ENCODE measurements at regions not wholly inside any gene's neighbourhood (a gene's known extent, or its start where the extent isn't known, plus 50 kb on each side); places are given as distances from the start of the nearest gene placed in this dataset.
"Not testable (repeated sequence)": the region's sequence is repeated elsewhere in the genome, so short reads cannot be mapped to it uniquely, and the experiment has no call there.

- 87 to 100% methylated on average over 2 of the region's 3 CpGs for WGBS, 2 experiments (ENCODE audit: insufficient coverage in 2 of 2)
- H3K36me3 ChIP-seq (ENCODE audit: control insufficient read depth, insufficient read depth, low read length): no peaks in the 10 kb centered on the region
- H3K4me1 ChIP-seq (ENCODE audit: control insufficient read depth, insufficient read depth, low read length, poor library complexity, severe bottlenecking): no peaks in the 10 kb centered on the region
- no peaks in the 10 kb centered on the region for H3K9me3 ChIP-seq (ENCODE audit: control insufficient read depth, low read length)
- no peak overlapping the region for H3K4me3 ChIP-seq (ENCODE audit: extremely low read depth, insufficient read depth, low read length, poor library complexity, severe bottlenecking)
- H3K27ac ChIP-seq (ENCODE audit: low read depth, low read length, severe bottlenecking): no peak overlapping the region
Measured at GRCh38 chr1:90864681-90865080, 147.6 kb upstream of the BARHL2 start.

- Histone ChIP-seq H3K4me1 (ENCODE audit: control insufficient read depth, insufficient read depth, low read length, poor library complexity, severe bottlenecking) (no peaks in the 10 kb centered on the region), H3K27ac (ENCODE audit: low read depth, low read length, severe bottlenecking) (no peak overlapping the region), H3K36me3 (ENCODE audit: control insufficient read depth, insufficient read depth, low read length) (no peaks in the 10 kb centered on the region), H3K9me3 (ENCODE audit: control insufficient read depth, low read length) (no peaks in the 10 kb centered on the region), H3K4me3 (ENCODE audit: extremely low read depth, insufficient read depth, low read length, poor library complexity, severe bottlenecking) (no peak overlapping the region)
- WGBS, 2 experiments (ENCODE audit: insufficient coverage in 2 of 2): 93 to 100% methylated on average over 1 to 2 of the region's 3 CpGs
Measured at GRCh38 chr1:90862782-90863181, 145.7 kb upstream of the BARHL2 start.

DNA sequence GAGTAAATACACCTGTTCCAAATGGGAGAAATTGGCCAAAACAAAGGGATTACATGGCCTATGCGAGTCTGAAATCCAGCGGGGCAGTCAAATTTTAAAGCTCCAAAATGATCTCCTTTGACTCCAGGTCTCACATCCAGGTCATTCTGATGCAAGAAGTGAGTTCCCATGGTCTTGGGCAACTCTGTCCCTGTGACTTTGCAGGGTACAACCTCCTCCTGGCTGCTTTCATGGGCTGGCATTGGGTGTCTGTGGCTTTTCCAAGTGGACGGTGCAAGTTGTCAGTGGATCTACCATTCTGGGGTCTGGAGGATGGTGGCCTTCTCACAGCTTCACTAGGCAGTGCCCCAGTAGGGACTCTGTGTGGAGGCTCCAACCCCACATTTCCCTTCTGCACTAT lies 144.3 kb upstream of the BARHL2 start:
- WGBS, 2 experiments (ENCODE audit: insufficient coverage in 2 of 2): 94 to 100% methylated on average over 3 of the region's 3 CpGs
- H3K27ac ChIP-seq (ENCODE audit: low read depth, low read length, severe bottlenecking); H3K4me1 ChIP-seq (ENCODE audit: control insufficient read depth, insufficient read depth, low read length, poor library complexity, severe bottlenecking); H3K4me3 ChIP-seq (ENCODE audit: extremely low read depth, insufficient read depth, low read length, poor library complexity, severe bottlenecking); H3K36me3 ChIP-seq (ENCODE audit: control insufficient read depth, insufficient read depth, low read length); H3K9me3 ChIP-seq (ENCODE audit: control insufficient read depth, low read length): not testable (repeated sequence)

DNA sequence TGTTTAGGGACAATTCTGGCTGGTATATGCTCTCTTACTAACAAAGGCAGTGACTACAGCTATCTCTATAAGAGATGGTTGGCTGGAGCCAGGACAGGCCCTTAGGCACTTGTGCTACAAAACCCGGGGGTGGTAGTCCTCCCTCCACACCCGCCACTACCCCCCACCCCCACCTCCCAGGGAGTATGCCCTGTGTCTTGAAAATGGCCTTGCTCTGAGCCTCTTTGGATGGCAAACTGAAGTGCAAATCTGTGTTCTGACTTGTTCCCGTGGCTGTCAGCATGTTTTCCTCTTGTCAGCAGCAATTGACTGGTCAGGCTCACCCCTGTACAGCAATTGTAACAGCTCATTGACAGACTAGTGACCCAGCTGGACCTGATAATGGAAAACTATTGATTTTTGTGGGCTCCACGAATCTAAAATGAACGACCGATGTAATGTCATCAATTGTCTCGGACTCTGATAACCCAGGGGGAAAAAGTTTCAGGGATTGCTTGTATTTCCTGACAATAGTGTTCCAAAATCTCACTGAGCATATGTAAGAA lies 139.4 kb upstream of the BARHL2 start:
- no peak overlapping the region for H3K4me3 ChIP-seq (ENCODE audit: extremely low read depth, insufficient read depth, low read length, poor library complexity, severe bottlenecking)
- WGBS, 2 experiments (ENCODE audit: insufficient coverage in 2 of 2): 80 to 86% methylated on average over 5 of the region's 7 CpGs
- no peaks in the 10 kb centered on the region for H3K36me3 ChIP-seq (ENCODE audit: control insufficient read depth, insufficient read depth, low read length)
- no peak overlapping the region for H3K27ac ChIP-seq (ENCODE audit: low read depth, low read length, severe bottlenecking)
- peaks cover 2% of the 10 kb centered on the region for H3K4me1 ChIP-seq (ENCODE audit: control insufficient read depth, insufficient read depth, low read length, poor library complexity, severe bottlenecking)
- H3K9me3 ChIP-seq (ENCODE audit: control insufficient read depth, low read length): no peaks in the 10 kb centered on the region

GRCh38 chr1:90854397-90854924 lies 137.4 kb upstream of the BARHL2 start:
- Histone ChIP-seq H3K36me3 (ENCODE audit: control insufficient read depth, insufficient read depth, low read length) (no peaks in the 10 kb centered on the region), H3K4me3 (ENCODE audit: extremely low read depth, insufficient read depth, low read length, poor library complexity, severe bottlenecking) (no peak overlapping the region), H3K4me1 (ENCODE audit: control insufficient read depth, insufficient read depth, low read length, poor library complexity, severe bottlenecking) (peaks cover 2% of the 10 kb centered on the region), H3K27ac (ENCODE audit: low read depth, low read length, severe bottlenecking) (no peak overlapping the region), H3K9me3 (ENCODE audit: control insufficient read depth, low read length) (no peaks in the 10 kb centered on the region)
- 85% methylated on average over 3 of the region's 4 CpGs; no CpG with 5 or more reads in 1 of the 2 experiments for WGBS, 2 experiments (ENCODE audit: insufficient coverage in 2 of 2)

- Histone ChIP-seq H3K36me3 (ENCODE audit: control insufficient read depth, insufficient read depth, low read length) (no peaks in the 10 kb centered on the region), H3K4me1 (ENCODE audit: control insufficient read depth, insufficient read depth, low read length, poor library complexity, severe bottlenecking) (peaks cover 2% of the 10 kb centered on the region), H3K4me3 (ENCODE audit: extremely low read depth, insufficient read depth, low read length, poor library complexity, severe bottlenecking) (peak overlapping the region; percentile 75), H3K27ac (ENCODE audit: low read depth, low read length, severe bottlenecking) (no peak overlapping the region), H3K9me3 (ENCODE audit: control insufficient read depth, low read length) (no peaks in the 10 kb centered on the region)
- WGBS, 2 experiments (ENCODE audit: insufficient coverage in 2 of 2): 0% methylated on average over 4 of the region's 21 CpGs
Measured at GRCh38 chr1:90851711-90852050, 134.6 kb upstream of the BARHL2 start.

DNA sequence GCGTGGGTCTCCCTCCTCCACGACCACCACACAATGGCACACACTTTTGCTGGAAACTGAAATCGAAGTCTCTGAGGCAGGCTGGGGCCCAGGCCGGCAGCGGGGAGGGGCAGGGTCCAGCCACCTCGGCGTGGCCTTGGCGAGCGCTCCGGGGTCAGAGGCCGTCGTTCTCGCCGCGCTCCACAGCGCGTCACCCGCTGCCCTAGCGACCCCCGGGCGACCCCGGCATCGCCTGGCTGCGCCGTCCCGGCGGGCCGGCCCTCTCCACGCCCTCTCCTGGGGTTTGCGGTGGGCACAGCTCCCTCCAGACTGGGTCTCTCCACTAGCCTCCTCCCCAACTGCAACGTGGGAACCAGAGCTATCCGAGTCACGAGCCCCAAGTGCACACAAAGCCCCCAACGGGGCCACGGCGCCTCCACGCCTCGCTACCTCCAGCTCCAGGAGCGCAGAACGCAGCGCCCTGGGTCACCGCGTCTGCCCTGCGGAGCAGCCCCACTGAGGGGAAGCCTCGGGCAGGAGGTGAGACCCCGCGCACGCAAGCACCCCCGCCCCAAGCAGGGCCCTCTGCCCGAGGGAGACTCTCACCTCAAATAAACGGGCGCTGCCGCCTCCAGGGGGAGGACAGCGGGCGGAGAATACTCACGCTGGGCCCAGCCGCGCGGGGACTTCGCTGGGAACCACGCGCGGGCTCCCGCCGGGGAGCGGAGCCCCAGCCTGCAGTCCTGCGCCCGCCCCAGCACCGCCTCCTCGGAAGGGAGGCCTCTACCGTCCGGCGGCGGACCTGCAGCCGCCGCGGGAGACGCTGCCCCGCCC lies 134.0 kb upstream of the BARHL2 start:
- H3K36me3 ChIP-seq (ENCODE audit: control insufficient read depth, insufficient read depth, low read length): no peaks in the 10 kb centered on the region
- H3K27ac ChIP-seq (ENCODE audit: low read depth, low read length, severe bottlenecking): no peak overlapping the region
- no peaks in the 10 kb centered on the region for H3K4me1 ChIP-seq (ENCODE audit: control insufficient read depth, insufficient read depth, low read length, poor library complexity, severe bottlenecking)
- H3K9me3 ChIP-seq (ENCODE audit: control insufficient read depth, low read length): no peaks in the 10 kb centered on the region
- 0% methylated on average over 47 to 50 of the region's 79 CpGs for WGBS, 2 experiments (ENCODE audit: insufficient coverage in 2 of 2)
- peak overlapping the region; percentile 75 for H3K4me3 ChIP-seq (ENCODE audit: extremely low read depth, insufficient read depth, low read length, poor library complexity, severe bottlenecking)

GRCh38 chr1:90850181-90850897 lies 133.2 kb upstream of the BARHL2 start:
- H3K36me3 ChIP-seq (ENCODE audit: control insufficient read depth, insufficient read depth, low read length): no peaks in the 10 kb centered on the region
- peak overlapping the region; percentile 75 for H3K4me3 ChIP-seq (ENCODE audit: extremely low read depth, insufficient read depth, low read length, poor library complexity, severe bottlenecking)
- H3K4me1 ChIP-seq (ENCODE audit: control insufficient read depth, insufficient read depth, low read length, poor library complexity, severe bottlenecking): no peaks in the 10 kb centered on the region
- WGBS, 2 experiments (ENCODE audit: insufficient coverage in 2 of 2): 10 to 15% methylated on average over 14 to 16 of the region's 19 CpGs
- H3K27ac ChIP-seq (ENCODE audit: low read depth, low read length, severe bottlenecking): no peak overlapping the region
- H3K9me3 ChIP-seq (ENCODE audit: control insufficient read depth, low read length): no peaks in the 10 kb centered on the region

DNA sequence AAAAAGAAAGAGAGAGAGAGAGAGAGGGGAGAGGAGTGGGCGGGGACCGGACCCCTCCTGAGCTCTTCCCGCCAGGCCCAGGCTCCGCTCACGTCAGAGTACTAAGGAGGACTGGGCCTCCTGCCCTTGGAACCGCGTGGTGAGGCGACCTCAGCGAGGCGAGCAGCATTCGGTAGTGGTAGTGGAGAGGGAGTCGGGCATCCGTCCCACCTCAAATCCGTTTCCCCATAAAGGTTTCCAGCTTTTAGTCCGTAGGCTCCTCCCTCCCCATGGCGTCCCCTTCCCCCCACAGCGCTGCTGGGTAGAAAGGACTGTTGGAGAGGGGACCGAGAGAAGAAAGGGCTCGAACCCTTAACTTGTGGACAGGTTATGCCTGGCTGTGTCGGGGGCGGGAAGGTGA lies 124.4 kb upstream of the BARHL2 start:
- Histone ChIP-seq H3K36me3 (ENCODE audit: control insufficient read depth, insufficient read depth, low read length) (no peaks in the 10 kb centered on the region), H3K4me3 (ENCODE audit: extremely low read depth, insufficient read depth, low read length, poor library complexity, severe bottlenecking) (no peak overlapping the region), H3K9me3 (ENCODE audit: control insufficient read depth, low read length) (no peaks in the 10 kb centered on the region), H3K27ac (ENCODE audit: low read depth, low read length, severe bottlenecking) (no peak overlapping the region), H3K4me1 (ENCODE audit: control insufficient read depth, insufficient read depth, low read length, poor library complexity, severe bottlenecking) (no peaks in the 10 kb centered on the region)
- WGBS, 2 experiments (ENCODE audit: insufficient coverage in 2 of 2): 48 to 74% methylated on average over 5 to 6 of the region's 21 CpGs

DNA sequence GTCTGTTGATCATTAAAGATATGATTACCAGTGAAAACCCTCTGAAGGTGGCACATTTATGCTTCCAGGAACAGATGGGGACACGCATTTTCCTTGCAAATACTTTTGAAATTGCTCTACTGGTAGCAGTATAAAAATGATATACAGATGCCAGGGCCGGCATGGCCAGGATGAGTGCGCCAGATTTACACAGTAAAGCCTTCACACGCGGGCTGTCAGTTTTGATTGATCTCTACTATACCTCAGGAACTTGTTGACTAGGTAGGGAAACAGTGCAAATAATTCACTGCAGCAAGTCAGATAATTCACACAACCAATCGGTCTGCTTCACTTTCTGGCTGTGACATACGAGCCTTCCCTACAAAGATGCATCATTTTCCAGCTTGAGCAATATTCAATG lies 123.2 kb upstream of the BARHL2 start:
- no peak overlapping the region for H3K27ac ChIP-seq (ENCODE audit: low read depth, low read length, severe bottlenecking)
- WGBS, 2 experiments (ENCODE audit: insufficient coverage in 2 of 2): 83 to 88% methylated on average over 2 to 5 of the region's 7 CpGs
- H3K9me3 ChIP-seq (ENCODE audit: control insufficient read depth, low read length): no peaks in the 10 kb centered on the region
- H3K36me3 ChIP-seq (ENCODE audit: control insufficient read depth, insufficient read depth, low read length): no peaks in the 10 kb centered on the region
- no peaks in the 10 kb centered on the region for H3K4me1 ChIP-seq (ENCODE audit: control insufficient read depth, insufficient read depth, low read length, poor library complexity, severe bottlenecking)
- H3K4me3 ChIP-seq (ENCODE audit: extremely low read depth, insufficient read depth, low read length, poor library complexity, severe bottlenecking): no peak overlapping the region
